Naive thymus-derived CD4-positive, alpha-beta T cell (primary cell): ENCODE measurements at regions not wholly inside any gene's neighbourhood (a gene's known extent, or its start where the extent isn't known, plus 50 kb on each side); places are given as distances from the start of the nearest gene placed in this dataset.
"Not testable (repeated sequence)": the region's sequence is repeated elsewhere in the genome, so short reads cannot be mapped to it uniquely, and the experiment has no call there.

ENCODE experiments used
- ATAC-seq: fragments of 150-1000 bp; cut with Tn5 transposase; 2 replicates; pipeline ENCODE4 v1.10.0; 2021; ENCODE audit warnings: mild to moderate bottlenecking, moderate library complexity
- CTCF ChIA-PET: fragments of 350-600 bp; sonication (Branson Sonifier 250); formaldehyde crosslinking; loops from one replicate; lab custom pipeline; 2021; ENCODE audit warnings: antibody characterized with exemption; lab: Charles Lee
- POLR2A ChIA-PET: fragments of 350-600 bp; sonication (Branson Sonifier 250); formaldehyde crosslinking; loops from one replicate; lab custom pipeline; 2021; ENCODE audit warnings: antibody characterized with exemption, inconsistent platforms; lab: Charles Lee
- DNase-seq, 9 donors: peaks; one replicate each; pipeline versions ENCODE4 v3.0.0 to v3.0.0-alpha.2; 2020 to 2022; ENCODE audit warnings: mixed read lengths in 1 of 9
- H3K27ac ChIP-seq: one replicate; pipeline ENCODE4 v1.7.0; 2013; ENCODE audit warnings: mild to moderate bottlenecking, low read depth, low read length, moderate library complexity
- H3K27me3 ChIP-seq, 2 donors: one replicate each; pipeline ENCODE4 v1.7.0; 2013; ENCODE audit warnings: low read length in 2 of 2, mild to moderate bottlenecking in 2 of 2, moderate library complexity in 2 of 2; ENCODE audit not compliant: control insufficient read depth in 2 of 2, insufficient read depth in 2 of 2
- H3K36me3 ChIP-seq, 3 experiments: 1 replicate in 2 of 3; 2 replicates in 1 of 3; pipeline ENCODE4 v1.7.0; 2013; ENCODE audit warnings: low read length in 3 of 3, mild to moderate bottlenecking in 3 of 3, moderate library complexity in 1 of 3; ENCODE audit not compliant: insufficient read depth in 3 of 3, control insufficient read depth in 2 of 3
- H3K4me1 ChIP-seq, 2 donors: one replicate each; pipeline ENCODE4 v1.7.0; 2013; ENCODE audit warnings: low read length in 2 of 2, mild to moderate bottlenecking in 2 of 2, moderate library complexity in 1 of 2; ENCODE audit not compliant: control insufficient read depth in 2 of 2, insufficient read depth in 2 of 2
- H3K4me3 ChIP-seq: 2 replicates; pipeline ENCODE4 v1.7.0; 2013; ENCODE audit warnings: mild to moderate bottlenecking, low read length
- H3K9me3 ChIP-seq, 3 experiments: 1 replicate in 2 of 3; 2 replicates in 1 of 3; pipeline ENCODE4 v1.7.0; 2013; ENCODE audit warnings: low read length in 3 of 3; ENCODE audit not compliant: control insufficient read depth in 2 of 3
- H3K27ac Mint-ChIP-seq, 9 donors: one replicate each; pipeline ENCODE4 v1.8.0; 2020 to 2022; ENCODE audit warnings: mixed read lengths in 9 of 9, mild to moderate bottlenecking in 8 of 9, moderate library complexity in 5 of 9, inconsistent platforms in 2 of 9
- H3K27me3 Mint-ChIP-seq, 5 donors: one replicate each; pipeline ENCODE4 v1.8.0; 2021 to 2022; ENCODE audit warnings: mixed read lengths in 5 of 5, mild to moderate bottlenecking in 1 of 5
- H3K36me3 Mint-ChIP-seq, 5 donors: one replicate each; pipeline ENCODE4 v1.8.0; 2020 to 2022; ENCODE audit warnings: mixed read lengths in 5 of 5, mild to moderate bottlenecking in 3 of 5, inconsistent platforms in 1 of 5
- H3K4me1 Mint-ChIP-seq, 7 donors: one replicate each; pipeline ENCODE4 v1.8.0; 2020 to 2022; ENCODE audit warnings: mixed read lengths in 7 of 7, mild to moderate bottlenecking in 3 of 7, inconsistent platforms in 1 of 7
- H3K4me3 Mint-ChIP-seq, 10 donors: one replicate each; pipeline ENCODE4 v1.8.0; 2020 to 2022; ENCODE audit warnings: mild to moderate bottlenecking in 10 of 10, mixed read lengths in 10 of 10, moderate library complexity in 6 of 10, inconsistent platforms in 2 of 10
- H3K9me3 Mint-ChIP-seq, 11 donors: one replicate each; pipeline ENCODE4 v1.8.0; 2020 to 2022; ENCODE audit warnings: mixed read lengths in 11 of 11, mild to moderate bottlenecking in 4 of 11, inconsistent platforms in 1 of 11, moderate library complexity in 1 of 11
- intact Hi-C, 2 donors: fragments of 100-400 bp; cut with micrococcal nuclease; formaldehyde crosslinking; loops; one replicate each; pipeline ENCODE4 v1.15.1; 2023

DNA sequence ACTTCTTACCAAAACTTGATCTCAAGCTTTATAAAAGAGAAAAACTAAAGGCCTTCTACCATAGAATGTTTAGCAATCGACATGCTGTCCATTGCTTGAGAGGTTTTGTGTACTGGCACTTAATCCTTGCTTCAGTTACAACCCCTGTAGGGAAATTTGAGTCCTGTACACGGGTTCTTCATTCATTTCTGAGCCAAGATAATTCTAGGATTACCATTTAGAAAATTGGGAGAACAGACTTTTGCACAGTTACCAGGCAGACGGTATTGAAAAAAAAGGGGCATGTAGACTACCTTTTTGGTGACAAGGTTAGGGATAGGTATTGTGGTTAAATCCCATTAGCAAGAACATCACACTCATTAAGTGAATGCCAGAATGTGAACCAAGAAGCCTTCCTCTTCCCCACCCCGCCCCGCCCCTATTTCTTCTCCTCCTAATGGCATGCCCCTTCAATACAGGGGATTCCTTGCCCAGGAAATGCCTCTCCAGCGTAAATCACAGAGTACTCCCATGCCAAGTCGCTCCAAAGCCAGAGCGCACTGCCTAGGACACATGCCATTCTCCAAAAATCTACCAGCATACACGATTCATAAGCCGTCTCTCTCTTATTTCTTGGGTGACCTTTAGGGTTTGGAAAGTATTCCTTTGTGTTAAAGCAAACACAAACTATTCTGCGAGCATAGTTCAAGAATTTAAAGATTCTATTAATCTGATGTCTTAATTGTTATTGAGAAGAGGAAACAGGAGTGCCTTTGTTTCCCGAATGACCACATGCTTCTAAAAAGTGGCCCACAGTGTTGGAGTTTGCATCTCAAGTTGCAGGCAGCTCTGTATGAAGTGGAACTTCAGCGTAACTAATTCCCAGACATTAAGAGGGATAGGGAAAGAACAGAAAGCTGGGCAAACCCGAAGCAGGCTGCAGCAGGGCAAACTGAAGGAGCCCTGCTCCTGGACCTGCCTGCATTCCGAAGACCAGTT lies 164.0 kb upstream of the NR2F2 start:
- Histone ChIP-seq H3K9me3 (no peaks in the 10 kb centered on the region), H3K4me3 (no peak overlapping the region), H3K4me1 (no peaks in the 10 kb centered on the region), H3K27ac (no peak overlapping the region), H3K27me3 (no peaks in the 10 kb centered on the region), H3K36me3 (no peaks in the 10 kb centered on the region)
- ATAC-seq: no peak
- Mint-ChIP-seq H3K27ac (no peak overlapping the region), H3K4me3 (no peak overlapping the region), H3K9me3 (peaks cover 0 to 8% (median 0%) of the 10 kb centered on the region in 11 donors), H3K36me3 (no peaks in the 10 kb centered on the region), H3K27me3 (peaks cover 6 to 50% (median 43%) of the 10 kb centered on the region in 5 donors), H3K4me1 (no peaks in the 10 kb centered on the region)
- ChIA-PET POLR2A (no interaction called here), CTCF (no interaction called here)
- intact Hi-C loops: no loop called here
- DNase-seq: no peak

DNA sequence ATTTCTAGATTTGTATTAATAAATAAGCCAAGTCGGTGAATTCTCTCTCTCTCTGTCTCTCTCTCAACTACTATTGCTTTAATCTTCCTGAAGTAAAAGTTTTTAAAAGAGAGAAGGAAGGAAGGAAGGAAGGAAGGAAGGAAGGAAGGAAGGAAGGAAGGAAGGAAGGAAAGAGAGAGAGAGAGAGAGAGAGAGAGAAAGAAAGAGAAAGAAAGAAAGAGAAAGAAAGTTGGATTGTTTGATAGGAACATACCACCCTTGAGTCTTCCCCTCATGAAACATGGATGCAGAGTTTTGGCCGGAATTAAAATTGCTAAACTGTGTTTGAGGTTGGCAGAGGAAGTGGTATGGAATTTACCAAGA lies 159.9 kb upstream of the NR2F2 start:
- peaks cover 6 to 38% (median 32%) of the 10 kb centered on the region in 5 donors for H3K27me3 Mint-ChIP-seq
- H3K4me3 Mint-ChIP-seq, H3K9me3 Mint-ChIP-seq, POLR2A ChIA-PET, H3K27ac Mint-ChIP-seq, DNase-seq, H3K36me3 Mint-ChIP-seq, H3K9me3 ChIP-seq, ATAC-seq, CTCF ChIA-PET, H3K27ac ChIP-seq, H3K4me1 ChIP-seq, H3K36me3 ChIP-seq, H3K4me1 Mint-ChIP-seq, H3K27me3 ChIP-seq, H3K4me3 ChIP-seq, intact Hi-C loops: not testable (repeated sequence)

DNA sequence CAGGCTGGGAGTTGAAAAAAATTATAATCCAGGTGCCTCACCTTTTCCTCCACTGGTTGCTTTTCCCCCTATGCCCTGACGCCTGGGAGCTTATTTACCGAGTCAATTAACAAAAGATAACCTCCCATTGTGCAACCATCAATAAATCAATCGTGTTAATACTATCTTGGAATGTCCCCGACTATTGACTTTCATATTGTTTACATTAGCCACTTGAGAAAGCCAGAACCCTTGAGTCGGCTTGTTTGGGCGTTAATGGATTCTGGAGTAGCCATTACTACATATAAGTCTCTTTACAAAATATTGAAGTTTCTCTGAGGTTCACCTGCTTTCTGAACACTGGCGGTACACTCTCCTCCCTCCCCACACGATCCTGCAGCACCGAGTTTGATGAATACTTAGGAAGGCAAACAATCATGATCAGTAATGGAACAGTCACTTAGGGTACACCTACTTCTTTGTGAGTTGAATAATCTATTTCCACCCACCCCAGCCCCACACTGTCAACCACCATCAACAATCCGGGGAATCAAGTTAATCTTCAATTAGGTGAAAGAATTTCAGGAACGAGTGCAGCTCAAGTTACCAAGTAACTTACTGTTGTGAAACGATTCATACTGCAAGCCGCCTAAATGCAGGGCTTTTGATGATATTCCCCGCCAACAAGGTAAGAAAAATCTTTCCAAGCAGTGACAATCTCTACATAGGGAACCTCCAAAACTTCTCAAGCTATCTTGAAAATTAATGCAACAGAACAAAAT lies 159.3 kb upstream of the NR2F2 start:
- ChIA-PET POLR2A (no interaction called here), CTCF (no interaction called here)
- Histone ChIP-seq H3K36me3 (no peaks in the 10 kb centered on the region), H3K4me3 (no peak overlapping the region), H3K27ac (no peak overlapping the region), H3K27me3 (no peaks in the 10 kb centered on the region), H3K4me1 (no peaks in the 10 kb centered on the region), H3K9me3 (no peaks in the 10 kb centered on the region)
- peaks cover 0 to 7% (median 0%) of the 10 kb centered on the region in 11 donors for H3K9me3 Mint-ChIP-seq
- intact Hi-C loops: no loop called here
- DNase-seq (no peak), ATAC-seq (no peak)
- no peaks in the 10 kb centered on the region for H3K36me3 Mint-ChIP-seq
- no peak overlapping the region for H3K4me3 Mint-ChIP-seq
- peaks cover 6 to 38% (median 32%) of the 10 kb centered on the region in 5 donors for H3K27me3 Mint-ChIP-seq
- no peaks in the 10 kb centered on the region for H3K4me1 Mint-ChIP-seq
- H3K27ac Mint-ChIP-seq: no peak overlapping the region

DNA sequence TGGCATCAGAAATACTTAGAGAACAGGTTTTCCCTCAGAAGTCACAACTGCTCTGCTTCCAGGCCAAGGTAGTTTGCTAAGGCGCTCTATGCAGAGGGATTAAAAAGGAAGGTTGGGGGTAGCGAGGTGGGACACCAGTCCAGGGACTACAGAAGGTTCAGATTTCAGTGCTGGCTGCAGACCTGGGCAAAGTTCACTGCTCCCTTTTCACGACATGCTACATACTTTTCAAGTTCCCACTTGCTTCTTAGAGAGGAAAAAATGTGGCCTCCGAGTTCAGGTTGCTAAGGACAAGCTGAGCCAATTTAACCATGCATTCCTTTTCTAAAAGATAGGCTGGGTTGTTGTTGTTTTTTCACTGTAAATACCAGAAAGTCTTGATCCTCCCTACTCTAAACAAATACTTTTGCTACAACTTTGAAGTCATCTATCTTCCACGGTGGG lies 158.6 kb upstream of the NR2F2 start:
- Mint-ChIP-seq H3K27ac (no peak overlapping the region), H3K27me3 (peaks cover 3 to 31% (median 26%) of the 10 kb centered on the region in 5 donors), H3K36me3 (no peaks in the 10 kb centered on the region), H3K9me3 (peaks cover 0 to 7% (median 0%) of the 10 kb centered on the region in 11 donors), H3K4me1 (no peaks in the 10 kb centered on the region), H3K4me3 (no peak overlapping the region)
- Histone ChIP-seq H3K9me3 (no peaks in the 10 kb centered on the region), H3K27ac (no peak overlapping the region), H3K36me3 (no peaks in the 10 kb centered on the region), H3K27me3 (no peaks in the 10 kb centered on the region), H3K4me1 (no peaks in the 10 kb centered on the region), H3K4me3 (no peak overlapping the region)
- ChIA-PET CTCF (no interaction called here), POLR2A (no interaction called here)
- intact Hi-C loops: no loop called here
- DNase-seq (no peak), ATAC-seq (no peak)

DNA sequence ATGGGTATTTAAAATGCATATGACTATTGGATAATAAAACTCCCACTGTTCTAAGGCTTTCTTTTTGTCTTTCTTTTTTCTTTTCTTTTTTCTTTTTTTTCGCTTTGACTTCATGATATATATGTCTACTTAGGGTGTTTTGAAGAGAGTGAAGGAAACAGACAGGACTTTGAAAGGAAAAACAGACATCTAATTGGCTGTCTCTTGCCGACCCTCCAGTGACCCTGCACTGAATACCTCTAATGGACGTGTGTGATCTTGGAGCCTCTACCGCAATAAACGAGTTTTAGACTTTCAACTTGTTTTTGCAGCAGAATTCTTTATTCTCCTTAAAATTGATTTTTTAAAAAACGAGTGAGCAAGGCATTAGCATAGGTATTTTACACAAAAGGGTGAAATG lies 158.1 kb upstream of the NR2F2 start:
- Mint-ChIP-seq H3K4me1 (no peaks in the 10 kb centered on the region), H3K4me3 (no peak overlapping the region), H3K9me3 (peaks cover 0 to 7% (median 0%) of the 10 kb centered on the region in 11 donors), H3K27me3 (peaks cover 3 to 27% (median 25%) of the 10 kb centered on the region in 5 donors), H3K36me3 (no peaks in the 10 kb centered on the region), H3K27ac (no peak overlapping the region)
- Histone ChIP-seq H3K4me3 (no peak overlapping the region), H3K4me1 (no peaks in the 10 kb centered on the region), H3K27me3 (no peaks in the 10 kb centered on the region), H3K27ac (no peak overlapping the region), H3K36me3 (no peaks in the 10 kb centered on the region), H3K9me3 (no peaks in the 10 kb centered on the region)
- CTCF ChIA-PET: no interaction called here
- intact Hi-C loops: no loop called here
- POLR2A ChIA-PET: no interaction called here
- ATAC-seq (no peak), DNase-seq (no peak)

DNA sequence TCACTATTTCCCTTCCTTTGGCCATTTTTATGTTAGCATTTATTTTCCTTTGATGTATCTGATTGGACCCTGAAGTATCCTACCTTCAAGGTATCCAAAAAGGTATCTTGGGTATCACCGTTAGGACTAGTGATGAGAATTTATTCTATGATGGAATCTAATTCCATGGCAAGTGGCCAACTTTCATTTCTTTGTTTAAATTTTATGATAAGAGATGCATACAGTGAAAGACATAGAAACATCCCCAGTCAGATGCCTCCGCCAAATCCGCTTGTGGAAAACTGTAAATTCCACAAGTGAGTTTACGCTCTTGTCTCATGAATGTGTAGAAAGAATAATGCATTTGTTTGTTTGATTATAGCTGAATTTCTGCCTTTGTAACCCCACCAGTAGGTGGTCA lies 153.7 kb upstream of the NR2F2 start:
- H3K27me3 ChIP-seq: no peaks in the 10 kb centered on the region
- POLR2A ChIA-PET: no interaction called here
- intact Hi-C loops: no loop called here
- Mint-ChIP-seq H3K27ac (no peak overlapping the region), H3K4me1 (no peaks in the 10 kb centered on the region), H3K36me3 (no peaks in the 10 kb centered on the region), H3K4me3 (no peak overlapping the region), H3K27me3 (peaks cover 0 to 38% (median 24%) of the 10 kb centered on the region in 5 donors), H3K9me3 (peaks cover 0 to 8% (median 0%) of the 10 kb centered on the region in 11 donors)
- no peak for DNase-seq
- H3K9me3 ChIP-seq: no peaks in the 10 kb centered on the region
- ATAC-seq: no peak
- no peaks in the 10 kb centered on the region for H3K4me1 ChIP-seq
- H3K36me3 ChIP-seq: no peaks in the 10 kb centered on the region
- CTCF ChIA-PET: no interaction called here
- no peak overlapping the region for H3K27ac ChIP-seq
- H3K4me3 ChIP-seq: no peak overlapping the region
